Vagina (tissue), 2 donors: ENCODE measurements at regions not wholly inside any gene's neighbourhood (a gene's known extent, or its start where the extent isn't known, plus 50 kb on each side); places are given as distances from the start of the nearest gene placed in this dataset.

Source experiments
- DNase-seq, 2 donors: peaks; one replicate each; pipeline ENCODE4 v3.0.0-alpha.2; 2017; ENCODE audit errors: extremely low spot score in 2 of 2
- H3K27ac ChIP-seq: fragments of 200-600 bp; sonication (generic); one replicate; pipeline ENCODE4 v1.5.1; 2019
- H3K27me3 ChIP-seq: fragments of 200-600 bp; sonication (generic); one replicate; pipeline ENCODE4 v1.5.1; 2019
- H3K36me3 ChIP-seq, 2 donors: fragments of 200-600 bp; sonication (generic); one replicate each; pipeline ENCODE4 v1.5.1; 2017 to 2019
- H3K4me1 ChIP-seq: fragments of 200-600 bp; sonication (generic); one replicate; pipeline ENCODE4 v1.5.1; 2019
- H3K4me3 ChIP-seq, 2 donors: fragments of 200-600 bp; sonication (generic); 1 replicate in 1 of 2; 2 replicates in 1 of 2; pipeline ENCODE4 v1.5.1; 2016 to 2019
- H3K9me3 ChIP-seq: fragments of 200-600 bp; sonication (generic); one replicate; pipeline ENCODE4 v1.5.1; 2019
- CTCF ChIP-seq, 3 experiments: fragments of 450-650 bp in 2 of 3; fragments of 200-600 bp in 1 of 3; sonication (generic) in 1 of 3; IDR thresholded peaks; one replicate each; pipeline ENCODE4 v1.5.1; 2017 to 2019; ENCODE audit warnings: antibody characterized with exemption in 3 of 3, mild to moderate bottlenecking in 2 of 3, moderate library complexity in 2 of 3
- POLR2A ChIP-seq, 2 donors: fragments of 450-650 bp; IDR thresholded peaks; one replicate each; pipeline ENCODE4 v1.6.1; 2017; ENCODE audit warnings: antibody characterized with exemption in 2 of 2, mild to moderate bottlenecking in 2 of 2, moderate library complexity in 2 of 2
- POLR2AphosphoS5 ChIP-seq, 2 donors: sonication (generic); formaldehyde crosslinking; IDR thresholded peaks; one replicate each; pipeline ENCODE4 v1.9.0; 2017; ENCODE audit warnings: antibody characterized with exemption in 2 of 2, mild to moderate bottlenecking in 2 of 2, low read depth in 1 of 2; ENCODE audit not compliant: insufficient read depth in 1 of 2
- intact Hi-C: fragments of 100-400 bp; cut with DNase I; formaldehyde crosslinking; loops from one replicate; pipeline ENCODE4 v1.15.1; 2023

DNA sequence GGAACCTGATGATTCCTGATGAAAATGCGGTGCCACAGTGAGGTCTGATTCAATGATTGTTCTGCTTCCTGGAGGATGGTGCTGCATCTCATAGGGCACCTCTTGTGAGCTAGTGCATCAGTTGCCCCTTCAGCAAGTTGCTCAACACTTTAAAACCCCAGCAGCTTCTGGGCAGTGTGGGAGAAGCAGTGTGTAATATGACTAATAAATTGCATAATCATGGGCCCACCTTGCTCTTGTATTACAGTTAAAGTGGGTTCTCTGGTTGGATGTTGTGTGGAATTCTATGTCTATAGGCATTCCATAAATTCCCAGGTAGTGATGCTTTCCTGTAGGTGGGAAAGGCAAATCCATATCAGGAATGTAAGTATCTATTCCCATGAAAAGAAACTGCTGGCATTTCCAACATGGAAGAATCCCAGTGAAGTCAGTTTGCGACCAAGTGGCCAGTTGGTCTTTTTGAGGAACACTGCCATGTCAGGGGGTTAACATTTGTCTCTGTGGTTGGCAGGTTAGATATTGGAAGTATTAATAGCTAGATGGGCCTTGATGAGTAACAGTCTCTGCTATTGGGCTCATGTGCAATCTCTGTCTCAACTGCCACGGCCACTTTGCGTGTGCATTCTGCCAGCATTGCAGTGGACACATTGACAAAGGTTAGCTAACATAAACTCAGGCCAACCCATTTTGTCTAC, 121.1 kb upstream of the OTUD4 start:
- H3K36me3 ChIP-seq: no peaks in the 10 kb centered on the region
- no peaks in the 10 kb centered on the region for H3K27me3 ChIP-seq
- H3K9me3 ChIP-seq: no peaks in the 10 kb centered on the region
- no peak for TF ChIP-seq CTCF (IDR thresholded peaks at IDR 0.05)
- TF ChIP-seq POLR2AphosphoS5 (IDR thresholded peaks at IDR 0.05; ENCODE audit: insufficient read depth in 1 of 2, low read depth in 1 of 2): no peak
- no peak for TF ChIP-seq POLR2A (IDR thresholded peaks at IDR 0.05)
- intact Hi-C loops: no loop called here
- DNase-seq: no peak
- no peak overlapping the region for H3K4me3 ChIP-seq
- H3K27ac ChIP-seq: no peak overlapping the region
- H3K4me1 ChIP-seq: no peaks in the 10 kb centered on the region

DNA sequence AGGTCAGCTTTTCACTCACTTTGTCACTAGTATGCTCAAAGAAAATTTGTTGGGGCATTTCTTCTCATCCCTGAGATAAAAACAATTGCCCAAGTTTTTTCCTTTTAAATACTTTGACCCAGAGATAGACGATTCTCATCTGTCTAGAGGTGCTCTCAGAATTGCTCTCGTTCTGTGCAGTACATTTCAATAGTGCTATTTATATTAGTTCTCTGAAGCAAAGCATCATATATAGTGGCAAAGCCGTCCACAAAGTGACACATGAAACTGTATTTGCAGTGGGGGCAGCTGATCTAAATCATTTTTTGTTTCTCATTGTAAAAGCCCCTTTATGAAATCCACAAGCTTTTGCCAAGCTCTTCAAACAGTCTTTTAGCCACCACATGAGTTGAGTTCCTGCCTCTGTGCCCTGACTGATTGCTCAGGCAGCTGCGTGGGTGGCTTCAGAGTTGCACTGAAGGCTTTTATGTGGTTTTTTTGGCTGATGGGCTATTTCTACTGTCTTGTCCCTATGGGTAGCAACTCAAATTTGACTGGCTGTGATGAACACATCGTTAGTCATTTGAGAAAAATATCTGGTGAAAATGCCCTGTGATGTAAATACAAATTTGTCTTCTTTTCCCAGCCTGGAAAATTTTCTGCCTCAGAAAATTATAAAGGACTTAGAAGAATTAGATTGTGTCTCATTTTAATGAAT, 119.1 kb upstream of the OTUD4 start:
- no peaks in the 10 kb centered on the region for H3K4me1 ChIP-seq
- DNase-seq: no peak
- intact Hi-C loops: no loop called here
- H3K4me3 ChIP-seq: no peak overlapping the region
- no peaks in the 10 kb centered on the region for H3K27me3 ChIP-seq
- H3K36me3 ChIP-seq: no peaks in the 10 kb centered on the region
- no peak overlapping the region for H3K27ac ChIP-seq
- TF ChIP-seq CTCF (IDR thresholded peaks at IDR 0.05) (no peak), POLR2AphosphoS5 (IDR thresholded peaks at IDR 0.05; ENCODE audit: insufficient read depth in 1 of 2, low read depth in 1 of 2) (no peak), POLR2A (IDR thresholded peaks at IDR 0.05) (no peak)
- no peaks in the 10 kb centered on the region for H3K9me3 ChIP-seq

DNA sequence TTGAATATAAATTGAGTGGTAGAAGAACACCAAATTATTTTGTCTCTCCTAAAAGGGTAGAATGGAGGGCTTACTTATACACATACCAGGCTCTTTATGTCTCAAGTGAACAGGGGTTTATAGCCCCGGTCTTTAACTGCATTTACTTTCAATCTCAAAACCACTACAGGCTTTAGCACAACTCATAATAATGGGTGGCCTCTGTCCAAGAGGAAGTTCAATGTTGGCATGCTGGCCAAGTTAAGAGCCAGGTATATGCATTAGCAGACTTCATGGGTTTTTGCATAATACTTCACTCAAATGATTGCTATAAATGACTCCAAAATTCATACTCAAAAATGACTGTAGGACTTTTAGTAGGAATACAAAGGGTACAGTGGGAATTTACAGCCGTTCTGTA, 118.5 kb upstream of the OTUD4 start:
- no peak overlapping the region for H3K27ac ChIP-seq
- H3K27me3 ChIP-seq: no peaks in the 10 kb centered on the region
- DNase-seq: no peak
- H3K4me1 ChIP-seq: no peaks in the 10 kb centered on the region
- H3K9me3 ChIP-seq: no peaks in the 10 kb centered on the region
- intact Hi-C loops: no loop called here
- H3K4me3 ChIP-seq: no peak overlapping the region
- H3K36me3 ChIP-seq: no peaks in the 10 kb centered on the region
- TF ChIP-seq POLR2AphosphoS5 (IDR thresholded peaks at IDR 0.05; ENCODE audit: insufficient read depth in 1 of 2, low read depth in 1 of 2) (no peak), POLR2A (IDR thresholded peaks at IDR 0.05) (no peak), CTCF (IDR thresholded peaks at IDR 0.05) (no peak)

DNA sequence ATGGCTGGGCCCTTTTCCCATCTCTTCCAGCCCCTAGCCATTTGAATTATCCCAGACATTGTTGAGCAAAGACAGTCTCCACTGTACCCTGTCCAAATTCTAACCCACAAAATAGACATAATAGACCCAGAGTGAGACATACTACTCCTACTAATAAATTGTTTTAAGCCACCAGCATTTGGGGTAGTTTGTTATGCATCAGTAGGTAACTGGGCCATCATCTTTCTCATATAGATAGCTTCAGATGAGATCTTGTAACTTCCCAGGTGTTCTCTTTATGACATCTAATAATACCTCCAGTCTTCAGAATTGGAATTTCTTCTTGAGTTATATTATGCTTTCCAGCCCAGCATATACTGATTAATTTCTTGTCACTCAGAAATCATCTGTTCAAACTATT, 117.2 kb upstream of the OTUD4 start:
- Histone ChIP-seq H3K27ac (no peak overlapping the region), H3K27me3 (no peaks in the 10 kb centered on the region), H3K9me3 (no peaks in the 10 kb centered on the region), H3K36me3 (no peaks in the 10 kb centered on the region), H3K4me3 (no peak overlapping the region), H3K4me1 (no peaks in the 10 kb centered on the region)
- intact Hi-C loops: no loop called here
- DNase-seq: no peak
- TF ChIP-seq CTCF (IDR thresholded peaks at IDR 0.05) (no peak), POLR2A (IDR thresholded peaks at IDR 0.05) (no peak), POLR2AphosphoS5 (IDR thresholded peaks at IDR 0.05; ENCODE audit: insufficient read depth in 1 of 2, low read depth in 1 of 2) (no peak)

DNA sequence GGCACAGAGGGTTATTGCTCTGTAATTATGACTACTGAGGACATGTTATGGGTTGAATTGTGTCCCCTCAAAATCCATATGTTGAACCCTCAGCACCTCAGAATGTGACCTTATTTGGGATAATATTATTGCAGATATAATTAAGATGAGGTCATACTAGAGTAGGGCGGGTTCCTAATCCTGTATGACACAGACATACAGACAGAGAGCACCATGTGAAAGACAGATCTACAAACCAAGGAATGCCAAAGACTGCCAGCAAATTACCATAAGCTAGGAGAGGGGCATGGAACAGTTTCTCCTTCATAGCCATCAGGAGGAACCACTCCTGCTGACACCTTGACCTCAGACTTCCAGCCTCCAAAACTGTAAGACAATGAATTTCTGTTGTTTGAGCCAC, 115.2 kb upstream of the OTUD4 start:
- TF ChIP-seq POLR2AphosphoS5 (IDR thresholded peaks at IDR 0.05; ENCODE audit: insufficient read depth in 1 of 2, low read depth in 1 of 2) (no peak), CTCF (IDR thresholded peaks at IDR 0.05) (no peak), POLR2A (IDR thresholded peaks at IDR 0.05) (no peak)
- intact Hi-C loops: no loop called here
- no peak overlapping the region for H3K27ac ChIP-seq
- no peak for DNase-seq
- no peaks in the 10 kb centered on the region for H3K27me3 ChIP-seq
- H3K4me3 ChIP-seq: no peak overlapping the region
- no peaks in the 10 kb centered on the region for H3K9me3 ChIP-seq
- H3K4me1 ChIP-seq: no peaks in the 10 kb centered on the region
- no peaks in the 10 kb centered on the region for H3K36me3 ChIP-seq
